A549 (cell line): ENCODE measurements at regions not wholly inside any gene's neighbourhood (a gene's known extent, or its start where the extent isn't known, plus 50 kb on each side); places are given as distances from the start of the nearest gene placed in this dataset.

ENCODE experiments used
- ATAC-seq, 2 experiments: fragments of 200-7000 bp in 1 of 2; fragments of >200 bp in 1 of 2; cut with Nextera tagmentation in 1 of 2; cut with Tn5 transposase in 1 of 2; 3 replicates each; pipeline versions ENCODE4 v1.8.0 to v1.9.1; 2018 to 2020; ENCODE audit warnings: mild to moderate bottlenecking in 1 of 2, moderate library complexity in 1 of 2
- CTCF ChIA-PET: fragments of 300-600 bp; sonication (Branson Sonifier 250); formaldehyde crosslinking; extraction: SDS; loops from one replicate; lab custom pipeline; 2021; ENCODE audit warnings: antibody characterized with exemption, inconsistent platforms; lab: Yijun Ruan, JAX
- POLR2A ChIA-PET: fragments of 350-600 bp; formaldehyde crosslinking; extraction: SDS; loops from one replicate; lab custom pipeline; 2021; ENCODE audit warnings: antibody characterized with exemption, inconsistent platforms; lab: Yijun Ruan, JAX
- DNase-seq, 2 experiments: peaks; one replicate each; pipeline versions ENCODE4 v3.0.0 to v3.0.0-alpha.2; 2011 to 2016; ENCODE audit warnings: low read depth in 1 of 2, low spot score in 1 of 2
- FAIRE-seq: peaks from 2 replicates; lab custom pipeline; 2011; peaks lifted over from hg19 to GRCh38; lab: Jason Lieb, UNC
- H3K27ac ChIP-seq, 2 experiments: fragments of >200 bp; sonication (Bioruptor Twin); formaldehyde crosslinking; 3 replicates each; pipeline ENCODE4 v1.5.1; 2016 to 2017
- H3K4me1 ChIP-seq: fragments of >200 bp; sonication (Bioruptor Twin); formaldehyde crosslinking; 3 replicates; pipeline ENCODE4 v1.6.1; 2016
- H3K4me2 ChIP-seq: fragments of >200 bp; sonication (Bioruptor Twin); formaldehyde crosslinking; 3 replicates; pipeline ENCODE4 v1.6.1; 2016
- H3K4me3 ChIP-seq: fragments of >200 bp; sonication (Bioruptor Twin); formaldehyde crosslinking; 3 replicates; pipeline ENCODE4 v1.5.1; 2016
- H3K9me3 ChIP-seq: fragments of >200 bp; sonication (Bioruptor Twin); formaldehyde crosslinking; 3 replicates; pipeline ENCODE4 v1.6.1; 2016
- BHLHE40 ChIP-seq: IDR thresholded peaks from 2 replicates; pipeline ENCODE4 v1.6.1; 2012; ENCODE audit warnings: low read depth, low read length, inconsistent platforms
- CBX2 ChIP-seq: fragments of 200-600 bp; sonication (generic); IDR thresholded peaks from 2 replicates; pipeline ENCODE4 v1.6.1; 2016; ENCODE audit warnings: low read depth, mild to moderate bottlenecking, borderline replicate concordance
- CEBPB ChIP-seq, 2 experiments: fragments of >200 bp in 1 of 2; sonication (Bioruptor Twin) in 1 of 2; formaldehyde crosslinking in 1 of 2; IDR thresholded peaks; 2 replicates each; pipeline ENCODE4 v1.6.1; 2012 to 2016
- CHD2 ChIP-seq: fragments of 150-350 bp; IDR thresholded peaks from 2 replicates; pipeline ENCODE4 v1.6.1; 2014; ENCODE audit warnings: low read length; ENCODE audit not compliant: partially characterized antibody
- CTCF ChIP-seq: fragments of >200 bp; sonication (Bioruptor Twin); formaldehyde crosslinking; IDR thresholded peaks from 3 replicates; pipeline ENCODE4 v1.5.1; 2016
- EHF ChIP-seq: fragments of 250-450 bp; sonication (Bioruptor Pico); IDR thresholded peaks from 2 replicates; pipeline ENCODE4 v1.5.0; 2020; ENCODE audit warnings: mild to moderate bottlenecking
- EHMT2 ChIP-seq: fragments of 200-600 bp; sonication (generic); IDR thresholded peaks from 2 replicates; pipeline ENCODE4 v1.6.1; 2016; ENCODE audit warnings: antibody characterized with exemption, low read depth, mild to moderate bottlenecking, moderate library complexity
- FOSB ChIP-seq: fragments of 250-450 bp; sonication (Bioruptor Pico); IDR thresholded peaks from 2 replicates; pipeline ENCODE4 v1.5.0; 2020; ENCODE audit warnings: mild to moderate bottlenecking, moderate library complexity
- FOSL2 ChIP-seq, 2 experiments: fragments of 450-650 bp in 1 of 2; fragments of >200 bp in 1 of 2; sonication (Bioruptor Twin) in 1 of 2; formaldehyde crosslinking; IDR thresholded peaks; 2 replicates each; pipeline versions ENCODE4 v1.5.0 to v1.6.1; 2016 to 2020; ENCODE audit warnings: mild to moderate bottlenecking in 1 of 2, moderate library complexity in 1 of 2
- HDAC2 ChIP-seq: fragments of 200-600 bp; sonication (generic); IDR thresholded peaks from 2 replicates; pipeline ENCODE4 v1.6.1; 2016
- HES2 ChIP-seq: fragments of >200 bp; sonication (Bioruptor Twin); formaldehyde crosslinking; IDR thresholded peaks from 2 replicates; pipeline ENCODE4 v1.6.1; 2016
- HOXB5 ChIP-seq: fragments of 250-450 bp; sonication (Bioruptor Pico); IDR thresholded peaks from 2 replicates; pipeline ENCODE4 v1.5.0; 2020; ENCODE audit warnings: mild to moderate bottlenecking, moderate library complexity
- JUNB ChIP-seq: fragments of >200 bp; sonication (Bioruptor Twin); formaldehyde crosslinking; IDR thresholded peaks from 2 replicates; pipeline ENCODE4 v1.6.1; 2016
- KDM1A ChIP-seq: fragments of 200-600 bp; sonication (generic); IDR thresholded peaks from 2 replicates; pipeline ENCODE4 v1.6.1; 2016; ENCODE audit warnings: low read depth, mild to moderate bottlenecking
- KDM5A ChIP-seq: fragments of 200-600 bp; sonication (generic); IDR thresholded peaks from 2 replicates; pipeline ENCODE4 v1.6.1; 2016; ENCODE audit warnings: antibody characterized with exemption, mild to moderate bottlenecking
- MYC ChIP-seq: IDR thresholded peaks from 2 replicates; pipeline ENCODE4 v1.6.1; 2012; ENCODE audit warnings: mild to moderate bottlenecking, inconsistent platforms, low read length, improper control_type of control experiment, borderline replicate concordance
- NFE2L2 ChIP-seq: fragments of 150-350 bp; conservative IDR thresholded peaks from 2 replicates; pipeline ENCODE4 v1.6.1; 2014; ENCODE audit warnings: low read length
- NPAS2 ChIP-seq: fragments of 250-450 bp; sonication (Bioruptor Pico); IDR thresholded peaks from 2 replicates; pipeline ENCODE4 v1.8.0; 2022; ENCODE audit warnings: mild to moderate bottlenecking, moderate library complexity, borderline replicate concordance
- PHF8 ChIP-seq: fragments of 200-600 bp; sonication (generic); IDR thresholded peaks from 2 replicates; pipeline ENCODE4 v1.6.1; 2016; ENCODE audit warnings: low read depth, mild to moderate bottlenecking, antibody characterized with exemption, moderate library complexity, borderline replicate concordance
- RNF2 ChIP-seq: fragments of 200-600 bp; sonication (generic); IDR thresholded peaks from 2 replicates; pipeline ENCODE4 v1.6.1; 2016; ENCODE audit warnings: low read depth, mild to moderate bottlenecking, antibody characterized with exemption, moderate library complexity, borderline replicate concordance
- TP53 ChIP-seq: fragments of 250-450 bp; sonication (Bioruptor Pico); IDR thresholded peaks from 2 replicates; pipeline ENCODE4 v1.5.0; 2021; ENCODE audit warnings: mild to moderate bottlenecking, moderate library complexity
- ZC3H11A ChIP-seq: fragments of 450-650 bp; IDR thresholded peaks from 2 replicates; pipeline ENCODE4 v1.6.1; 2014; ENCODE audit warnings: antibody characterized with exemption, mild to moderate bottlenecking
- ZFP36 ChIP-seq: fragments of 450-650 bp; IDR thresholded peaks from 2 replicates; pipeline ENCODE4 v1.6.1; 2014; ENCODE audit warnings: borderline replicate concordance; ENCODE audit not compliant: partially characterized antibody
- ZNF302 ChIP-seq: fragments of 250-450 bp; sonication (Bioruptor Pico); IDR thresholded peaks from 2 replicates; pipeline ENCODE4 v1.9.0; 2021; ENCODE audit warnings: inconsistent platforms, mild to moderate bottlenecking, moderate library complexity
- ZSCAN20 ChIP-seq: fragments of 250-450 bp; sonication (Bioruptor Pico); IDR thresholded peaks from 2 replicates; pipeline ENCODE4 v1.8.0; 2022; ENCODE audit warnings: mild to moderate bottlenecking, moderate library complexity
- WGBS: methylation state at CpG from one replicate; pipeline ENCODE4 v1.1.6; 2017; ENCODE audit errors: missing lambda C conversion rate; 5-methylcytosine and 5-hydroxymethylcytosine counted together

GRCh38 chr15:61659566-61660190 lies 400.6 kb downstream of the VPS13C start:
- H3K4me3 ChIP-seq = no peak overlapping the region
- 9% methylated on average over 5 of the region's 5 CpGs for WGBS
- H3K27ac ChIP-seq = no peak overlapping the region
- ChIA-PET POLR2A (no interaction called here), CTCF (interaction anchor here (1.1 kb wide), 1 partner anchor 10 kb away, joined by 3 read pairs; no protein-coding TSS in a partner anchor)
- no peak for ATAC-seq
- FAIRE-seq = no peak
- DNase-seq = no peak
- H3K9me3 ChIP-seq = no peaks in the 10 kb centered on the region
- TF ChIP-seq HOXB5 (CRISPR knock-in tag) = no peak
- TF ChIP-seq KDM1A = no peak
- no peak for TF ChIP-seq NPAS2
- TF ChIP-seq HES2 = no peak
- TF ChIP-seq PHF8 = no peak
- TF ChIP-seq BHLHE40 = no peak
- TF ChIP-seq TP53 (CRISPR knock-in tag) = no peak
- no peak for TF ChIP-seq ZC3H11A
- no peak for TF ChIP-seq NFE2L2
- no peak for TF ChIP-seq HDAC2
- TF ChIP-seq FOSL2 (IDR thresholded peaks at IDR 0.05) = no peak
- no peak for TF ChIP-seq FOSL2 (CRISPR knock-in tag; IDR thresholded peaks at IDR 0.05)
- no peak for TF ChIP-seq FOSB (CRISPR knock-in tag)
- TF ChIP-seq JUNB = no peak
- no peak for TF ChIP-seq RNF2
- H3K4me2 ChIP-seq = no peak overlapping the region
- H3K4me1 ChIP-seq = no peaks in the 10 kb centered on the region

- DNase-seq = no peak
- FAIRE-seq = no peak
- no peak overlapping the region for H3K4me3 ChIP-seq
- ATAC-seq = no peak
- no peak overlapping the region for H3K27ac ChIP-seq
- no peak overlapping the region for H3K4me2 ChIP-seq
- ChIA-PET POLR2A (no interaction called here), CTCF (no interaction called here)
- H3K9me3 ChIP-seq = no peaks in the 10 kb centered on the region
- 2% methylated on average over 4 of the region's 4 CpGs for WGBS
- no peak for TF ChIP-seq ZNF302 (CRISPR knock-in tag)
- no peak for TF ChIP-seq RNF2
- TF ChIP-seq MYC = no peak
- TF ChIP-seq EHMT2 = no peak
- TF ChIP-seq ZSCAN20 (CRISPR knock-in tag) = no peak
- TF ChIP-seq HES2 = no peak
- no peak for TF ChIP-seq CTCF
- TF ChIP-seq CBX2 = no peak
- TF ChIP-seq CHD2 = no peak
- TF ChIP-seq ZFP36 = no peak
- TF ChIP-seq KDM5A = no peak
- TF ChIP-seq EHF (CRISPR knock-in tag) = no peak
- no peak for TF ChIP-seq HOXB5 (CRISPR knock-in tag)
- no peak for TF ChIP-seq CEBPB (IDR thresholded peaks at IDR 0.05)
- no peaks in the 10 kb centered on the region for H3K4me1 ChIP-seq
Measured at GRCh38 chr15:61657461-61657860, 402.8 kb downstream of the VPS13C start.
